SK-N-SH (cell line): ENCODE measurements at regions not wholly inside any gene's neighbourhood (a gene's known extent, or its start where the extent isn't known, plus 50 kb on each side); places are given as distances from the start of the nearest gene placed in this dataset.

Experiments used
- CTCF ChIA-PET: fragments of 300-600, 350-600 bp; formaldehyde crosslinking; extraction: SDS; loops from one replicate; lab custom pipeline; 2021; lab: Yijun Ruan, JAX
- POLR2A ChIA-PET: fragments of 350-600 bp; sonication (Branson Sonifier 250); formaldehyde crosslinking; extraction: SDS; loops from one replicate; lab custom pipeline; 2020; ENCODE audit warnings: antibody characterized with exemption, inconsistent platforms; lab: Yijun Ruan, JAX
- DNase-seq: peaks from one replicate; pipeline ENCODE4 v3.0.0; 2012
- H2AFZ ChIP-seq: fragments of 200-600 bp; sonication (generic); 2 replicates; pipeline ENCODE4 v1.8.1; 2016; ENCODE audit warnings: antibody characterized with exemption, mild to moderate bottlenecking, low read depth
- H3F3A ChIP-seq: fragments of 200-600 bp; sonication (generic); replicated peaks from 2 replicates; pipeline ENCODE3; 2016; ENCODE audit warnings: antibody characterized with exemption, mild to moderate bottlenecking; ENCODE audit not compliant: insufficient read depth
- H3K27ac ChIP-seq, 2 experiments: fragments of 200-500 bp in 1 of 2; fragments of 200-600 bp in 1 of 2; sonication (Bioruptor generic) in 1 of 2; sonication (generic), shearing (Covaris generic) in 1 of 2; 2 replicates each; pipeline versions ENCODE4 v1.5.1 to v1.6.1; 2014 to 2016; ENCODE audit warnings: low read depth in 2 of 2, inconsistent platforms in 1 of 2, low read length in 1 of 2, mild to moderate bottlenecking in 1 of 2, mixed read lengths in 1 of 2
- H3K27me3 ChIP-seq: fragments of 200-600 bp; sonication (generic), shearing (Covaris generic); 2 replicates; pipeline ENCODE4 v1.6.1; 2016; ENCODE audit warnings: mixed run types; ENCODE audit not compliant: insufficient read depth
- H3K36me3 ChIP-seq, 2 experiments: fragments of 200-500 bp in 1 of 2; fragments of 200-600 bp in 1 of 2; sonication (Bioruptor generic) in 1 of 2; sonication (generic) in 1 of 2; replicated peaks in 1 of 2; 2 replicates each; pipeline versions ENCODE3 to v1.5.1; 2014 to 2016; ENCODE audit warnings: low read length in 1 of 2, mild to moderate bottlenecking in 1 of 2; ENCODE audit not compliant: insufficient read depth in 2 of 2, control insufficient read depth in 1 of 2
- H3K4me1 ChIP-seq, 2 experiments: fragments of 200-500 bp in 1 of 2; fragments of 200-600 bp in 1 of 2; sonication (Bioruptor generic) in 1 of 2; sonication (generic), shearing (Covaris generic) in 1 of 2; 2 replicates each; pipeline versions ENCODE4 v1.5.1 to v1.6.1; 2014 to 2016; ENCODE audit warnings: low read depth in 1 of 2, low read length in 1 of 2, mixed run types in 1 of 2; ENCODE audit not compliant: insufficient read depth in 2 of 2, control insufficient read depth in 1 of 2
- H3K4me2 ChIP-seq: fragments of 200-600 bp; sonication (generic), shearing (Covaris generic); 2 replicates; pipeline ENCODE4 v1.6.1; 2017; ENCODE audit warnings: mixed run types
- H3K4me3 ChIP-seq, 2 experiments: fragments of 200-500 bp in 1 of 2; fragments of 200-600 bp in 1 of 2; sonication (Bioruptor generic) in 1 of 2; sonication (generic), shearing (Covaris generic) in 1 of 2; 2 replicates each; pipeline versions ENCODE4 v1.5.1 to v1.8.1; 2014 to 2016; ENCODE audit warnings: low read depth in 2 of 2, inconsistent platforms in 1 of 2, low read length in 1 of 2, mild to moderate bottlenecking in 1 of 2, mixed read lengths in 1 of 2, moderate library complexity in 1 of 2
- H3K79me2 ChIP-seq: fragments of 200-600 bp; sonication (generic); 2 replicates; pipeline ENCODE4 v1.8.1; 2017; ENCODE audit warnings: mild to moderate bottlenecking; ENCODE audit not compliant: insufficient read depth
- H3K9ac ChIP-seq: fragments of 200-600 bp; sonication (generic); 2 replicates; pipeline ENCODE4 v1.6.1; 2017; ENCODE audit warnings: mixed run types
- H3K9me2 ChIP-seq: fragments of 200-600 bp; sonication (generic); 2 replicates; pipeline ENCODE4 v1.6.1; 2017; ENCODE audit warnings: mixed run types
- H3K9me3 ChIP-seq: fragments of 200-600 bp; sonication (generic); 2 replicates; pipeline ENCODE4 v1.6.1; 2017; ENCODE audit warnings: mixed run types, mild to moderate bottlenecking, moderate library complexity
- H4K20me1 ChIP-seq: fragments of 200-600 bp; sonication (generic); 2 replicates; pipeline ENCODE4 v1.6.1; 2017; ENCODE audit warnings: mild to moderate bottlenecking, mixed run types; ENCODE audit not compliant: insufficient read depth
- JUND ChIP-seq: IDR thresholded peaks from 2 replicates; pipeline ENCODE4 v1.4.0; 2012
- NFIC ChIP-seq: IDR thresholded peaks from 2 replicates; pipeline ENCODE4 v1.4.0; 2012; ENCODE audit warnings: borderline replicate concordance
- POLR2AphosphoS5 ChIP-seq: IDR thresholded peaks from 2 replicates; pipeline ENCODE4 v1.6.1; 2012; ENCODE audit warnings: low read depth, low read length
- RFX5 ChIP-seq: IDR thresholded peaks from 2 replicates; pipeline ENCODE4 v1.6.1; 2012; ENCODE audit warnings: mild to moderate bottlenecking, improper control_type of control experiment, low read length
- SIN3A ChIP-seq: IDR thresholded peaks from 2 replicates; pipeline ENCODE4 v1.6.1; 2012; ENCODE audit warnings: low read depth, mild to moderate bottlenecking, low read length, moderate library complexity, borderline replicate concordance
- TCF12 ChIP-seq: IDR thresholded peaks from 2 replicates; pipeline ENCODE4 v1.4.0; 2012
- WGBS: methylation state at CpG from one replicate; pipeline ENCODE4 v1.1.6; 2017; ENCODE audit warnings: low lambda C conversion rate; 5-methylcytosine and 5-hydroxymethylcytosine counted together
- TF ChIP-seq, protein P1 (sequence below): fragments of 150-350 bp; IDR thresholded peaks from 2 replicates; pipeline ENCODE4 v1.6.1; 2017; ENCODE audit warnings: antibody characterized with exemption, low read length, low read depth, borderline replicate concordance
- TF ChIP-seq, protein P2 (sequence below): fragments of 150-350 bp; IDR thresholded peaks from 2 replicates; pipeline ENCODE4 v1.6.1; 2016; ENCODE audit warnings: mild to moderate bottlenecking, low read depth, low read length
- TF ChIP-seq, protein P3 (sequence below): IDR thresholded peaks from 2 replicates; pipeline ENCODE4; 2012
- TF ChIP-seq, protein P4 (sequence below): IDR thresholded peaks from 2 replicates; pipeline ENCODE4 v1.4.0; 2012; ENCODE audit warnings: low read depth, borderline replicate concordance

GRCh38 chr12:105462831-105463230 lies 132.3 kb downstream of the C12orf75 start:
- peaks cover 0 to 8% of the 10 kb centered on the region in 2 experiments for H3K36me3 ChIP-seq
- no peak for TF ChIP-seq SIN3A
- TF ChIP-seq, protein P1, sequence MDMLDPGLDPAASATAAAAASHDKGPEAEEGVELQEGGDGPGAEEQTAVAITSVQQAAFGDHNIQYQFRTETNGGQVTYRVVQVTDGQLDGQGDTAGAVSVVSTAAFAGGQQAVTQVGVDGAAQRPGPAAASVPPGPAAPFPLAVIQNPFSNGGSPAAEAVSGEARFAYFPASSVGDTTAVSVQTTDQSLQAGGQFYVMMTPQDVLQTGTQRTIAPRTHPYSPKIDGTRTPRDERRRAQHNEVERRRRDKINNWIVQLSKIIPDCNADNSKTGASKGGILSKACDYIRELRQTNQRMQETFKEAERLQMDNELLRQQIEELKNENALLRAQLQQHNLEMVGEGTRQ = no peak
- TF ChIP-seq, protein P2, sequence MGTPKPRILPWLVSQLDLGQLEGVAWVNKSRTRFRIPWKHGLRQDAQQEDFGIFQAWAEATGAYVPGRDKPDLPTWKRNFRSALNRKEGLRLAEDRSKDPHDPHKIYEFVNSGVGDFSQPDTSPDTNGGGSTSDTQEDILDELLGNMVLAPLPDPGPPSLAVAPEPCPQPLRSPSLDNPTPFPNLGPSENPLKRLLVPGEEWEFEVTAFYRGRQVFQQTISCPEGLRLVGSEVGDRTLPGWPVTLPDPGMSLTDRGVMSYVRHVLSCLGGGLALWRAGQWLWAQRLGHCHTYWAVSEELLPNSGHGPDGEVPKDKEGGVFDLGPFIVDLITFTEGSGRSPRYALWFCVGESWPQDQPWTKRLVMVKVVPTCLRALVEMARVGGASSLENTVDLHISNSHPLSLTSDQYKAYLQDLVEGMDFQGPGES = no peak
- peak; percentile 55; the same call in 1 of the 2 replicates for TF ChIP-seq TCF12
- TF ChIP-seq, protein P3, sequence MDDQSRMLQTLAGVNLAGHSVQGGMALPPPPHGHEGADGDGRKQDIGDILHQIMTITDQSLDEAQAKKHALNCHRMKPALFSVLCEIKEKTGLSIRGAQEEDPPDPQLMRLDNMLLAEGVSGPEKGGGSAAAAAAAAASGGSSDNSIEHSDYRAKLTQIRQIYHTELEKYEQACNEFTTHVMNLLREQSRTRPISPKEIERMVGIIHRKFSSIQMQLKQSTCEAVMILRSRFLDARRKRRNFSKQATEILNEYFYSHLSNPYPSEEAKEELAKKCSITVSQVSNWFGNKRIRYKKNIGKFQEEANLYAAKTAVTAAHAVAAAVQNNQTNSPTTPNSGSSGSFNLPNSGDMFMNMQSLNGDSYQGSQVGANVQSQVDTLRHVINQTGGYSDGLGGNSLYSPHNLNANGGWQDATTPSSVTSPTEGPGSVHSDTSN = 0 out of 2 replicates have a peak, but pooled peaks have one; percentile 9
- TF ChIP-seq, protein P4, sequence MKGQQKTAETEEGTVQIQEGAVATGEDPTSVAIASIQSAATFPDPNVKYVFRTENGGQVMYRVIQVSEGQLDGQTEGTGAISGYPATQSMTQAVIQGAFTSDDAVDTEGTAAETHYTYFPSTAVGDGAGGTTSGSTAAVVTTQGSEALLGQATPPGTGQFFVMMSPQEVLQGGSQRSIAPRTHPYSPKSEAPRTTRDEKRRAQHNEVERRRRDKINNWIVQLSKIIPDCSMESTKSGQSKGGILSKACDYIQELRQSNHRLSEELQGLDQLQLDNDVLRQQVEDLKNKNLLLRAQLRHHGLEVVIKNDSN = no peak
- TF ChIP-seq RFX5 = no peak
- TF ChIP-seq, all 33 proteins: peak for 2
- DNase-seq = no peak
- Histone ChIP-seq H3K27me3 (no peaks in the 10 kb centered on the region), H3K27ac (peak overlapping the region in 1 of 2 experiments; percentile 29; a peak in 1 of 4 replicates), H3K4me1 (peaks cover 4 to 11% of the 10 kb centered on the region in 2 experiments; a peak in 2 of 4 replicates), H3K9me3 (peaks cover 9% of the 10 kb centered on the region; the same call in 1 of the 2 replicates), H2AFZ (no peak overlapping the region), H3K79me2 (no peaks in the 10 kb centered on the region), H3F3A (peaks cover 15% of the 10 kb centered on the region), H3K4me2 (0 out of 2 replicates have a peak overlapping the region, but pooled peaks have one; percentile 15), H3K4me3 (no peak overlapping the region), H3K9ac (no peak overlapping the region), H4K20me1 (no peaks in the 10 kb centered on the region), H3K9me2 (no peaks in the 10 kb centered on the region)
- ChIA-PET POLR2A (no interaction called here), CTCF (no interaction called here)
- WGBS = 29% methylated on average over 2 of the region's 2 CpGs

GRCh38 chr12:105464406-105464805 lies 133.9 kb downstream of the C12orf75 start:
- no peak overlapping the region for H3K4me3 ChIP-seq
- H3F3A ChIP-seq = peaks cover 27% of the 10 kb centered on the region
- H3K9me2 ChIP-seq = no peaks in the 10 kb centered on the region
- no peaks in the 10 kb centered on the region for H3K36me3 ChIP-seq
- H3K79me2 ChIP-seq = no peaks in the 10 kb centered on the region
- WGBS = 40% methylated on average over 3 of the region's 3 CpGs
- DNase-seq = no peak
- no peaks in the 10 kb centered on the region for H4K20me1 ChIP-seq
- ChIA-PET CTCF (interaction anchor here (1.1 kb wide), 1 partner anchor 263 kb away, joined by 3 read pairs; no protein-coding TSS in a partner anchor), POLR2A (no interaction called here)
- H3K4me1 ChIP-seq = peaks cover 4 to 13% of the 10 kb centered on the region in 2 experiments; a peak in 3 of 4 replicates
- TF ChIP-seq JUND = no peak
- TF ChIP-seq TCF12 = peak; percentile 14; the same call in 1 of the 2 replicates
- TF ChIP-seq POLR2AphosphoS5 = no peak
- no peak for TF ChIP-seq NFIC
- H3K9ac ChIP-seq = no peak overlapping the region
- no peak overlapping the region for H2AFZ ChIP-seq
- H3K9me3 ChIP-seq = no peaks in the 10 kb centered on the region
- H3K27me3 ChIP-seq = no peaks in the 10 kb centered on the region
- no peak overlapping the region for H3K27ac ChIP-seq
- H3K4me2 ChIP-seq = no peak overlapping the region
